ENCODE measurements at regions not wholly inside any gene's neighbourhood (a gene's known extent, or its start where the extent isn't known, plus 50 kb on each side); places are given as distances from the start of the nearest gene placed in this dataset.

DNA sequence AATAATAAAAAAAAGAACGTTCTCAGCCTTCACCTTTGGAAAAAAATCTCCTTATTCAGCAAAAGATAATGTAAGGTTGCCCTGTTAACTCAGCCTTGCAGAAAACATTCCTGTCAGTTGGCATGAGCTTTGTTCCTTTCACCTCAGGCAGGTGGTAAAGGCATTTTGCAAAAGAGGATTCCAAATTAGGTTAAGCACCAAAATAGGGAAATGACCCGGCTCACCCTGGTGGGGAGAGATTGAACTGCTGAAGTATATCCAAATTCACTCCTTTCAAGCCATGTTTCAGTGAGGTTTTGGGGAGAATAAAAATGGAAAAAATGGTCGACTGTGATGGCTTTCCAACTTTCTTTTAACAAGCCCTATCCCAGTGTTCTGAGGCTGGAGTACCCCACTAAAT lies 1988.8 kb upstream of the PIK3C3 start:
- TF ChIP-seq, protein P1, sequence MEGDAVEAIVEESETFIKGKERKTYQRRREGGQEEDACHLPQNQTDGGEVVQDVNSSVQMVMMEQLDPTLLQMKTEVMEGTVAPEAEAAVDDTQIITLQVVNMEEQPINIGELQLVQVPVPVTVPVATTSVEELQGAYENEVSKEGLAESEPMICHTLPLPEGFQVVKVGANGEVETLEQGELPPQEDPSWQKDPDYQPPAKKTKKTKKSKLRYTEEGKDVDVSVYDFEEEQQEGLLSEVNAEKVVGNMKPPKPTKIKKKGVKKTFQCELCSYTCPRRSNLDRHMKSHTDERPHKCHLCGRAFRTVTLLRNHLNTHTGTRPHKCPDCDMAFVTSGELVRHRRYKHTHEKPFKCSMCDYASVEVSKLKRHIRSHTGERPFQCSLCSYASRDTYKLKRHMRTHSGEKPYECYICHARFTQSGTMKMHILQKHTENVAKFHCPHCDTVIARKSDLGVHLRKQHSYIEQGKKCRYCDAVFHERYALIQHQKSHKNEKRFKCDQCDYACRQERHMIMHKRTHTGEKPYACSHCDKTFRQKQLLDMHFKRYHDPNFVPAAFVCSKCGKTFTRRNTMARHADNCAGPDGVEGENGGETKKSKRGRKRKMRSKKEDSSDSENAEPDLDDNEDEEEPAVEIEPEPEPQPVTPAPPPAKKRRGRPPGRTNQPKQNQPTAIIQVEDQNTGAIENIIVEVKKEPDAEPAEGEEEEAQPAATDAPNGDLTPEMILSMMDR (IDR thresholded peaks at IDR 0.05), result no peak
- no peak for TF ChIP-seq POLR2A (IDR thresholded peaks at IDR 0.05)

All from Peyer's patch (tissue), 4 donors.